GM19239 (cell line): ENCODE measurements at regions not wholly inside any gene's neighbourhood (a gene's known extent, or its start where the extent isn't known, plus 50 kb on each side); places are given as distances from the start of the nearest gene placed in this dataset.
A peak's percentile ranks its signal among the peaks of the same experiment; 100 is the strongest.
"Not testable (repeated sequence)": the region's sequence is repeated elsewhere in the genome, so short reads cannot be mapped to it uniquely, and the experiment has no call there.

Experiments used
- DNase-seq: peaks from one replicate; pipeline ENCODE4 v3.0.0; 2011; ENCODE audit warnings: low spot score; ENCODE audit not compliant: insufficient read length
- FAIRE-seq: peaks from 2 replicates; lab custom pipeline; 2011; peaks lifted over from hg19 to GRCh38; lab: Jason Lieb, UNC

DNA sequence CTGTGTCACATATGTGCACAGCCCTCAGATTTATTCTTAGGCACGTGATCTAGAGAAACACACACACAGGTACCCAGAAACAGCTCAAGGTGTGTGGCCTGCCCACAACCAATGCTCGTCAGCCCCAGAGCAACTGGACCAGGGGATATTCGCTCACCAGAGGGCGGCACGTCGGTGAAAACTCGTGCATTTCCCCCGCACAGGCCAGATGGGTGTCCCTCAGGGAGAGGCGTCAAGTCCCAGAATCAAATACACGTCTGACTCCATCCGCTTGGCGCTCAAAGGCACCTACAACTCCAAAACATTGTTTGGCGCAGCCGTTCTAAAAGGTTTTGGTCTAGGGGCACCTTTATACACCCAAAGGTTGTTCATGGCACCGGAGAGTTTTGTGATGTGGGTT, 429.0 kb downstream of the BRD1 start:
- no peak for FAIRE-seq
- DNase-seq, result no peak

DNA sequence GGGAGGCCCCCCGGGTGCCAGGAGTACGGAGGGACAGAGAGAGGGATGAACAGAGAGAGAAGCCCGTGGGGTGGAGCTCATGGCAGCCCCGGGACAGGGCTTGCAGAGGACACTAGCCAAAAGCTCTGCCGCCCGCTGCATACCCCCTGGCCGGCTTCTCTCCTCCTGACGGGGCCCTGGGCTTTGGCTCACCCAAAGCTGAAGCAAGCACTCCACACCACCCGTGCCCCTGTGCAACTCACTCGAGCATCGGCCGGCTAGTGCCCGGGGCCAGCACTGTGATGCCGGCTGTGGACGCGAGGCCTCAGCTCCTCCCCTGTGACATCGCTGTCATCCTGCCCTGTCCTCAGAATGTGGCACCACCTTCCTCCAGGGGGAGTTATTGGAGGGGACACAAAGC, 429.6 kb downstream of the BRD1 start:
- DNase-seq, result no peak
- FAIRE-seq, result no peak

DNA sequence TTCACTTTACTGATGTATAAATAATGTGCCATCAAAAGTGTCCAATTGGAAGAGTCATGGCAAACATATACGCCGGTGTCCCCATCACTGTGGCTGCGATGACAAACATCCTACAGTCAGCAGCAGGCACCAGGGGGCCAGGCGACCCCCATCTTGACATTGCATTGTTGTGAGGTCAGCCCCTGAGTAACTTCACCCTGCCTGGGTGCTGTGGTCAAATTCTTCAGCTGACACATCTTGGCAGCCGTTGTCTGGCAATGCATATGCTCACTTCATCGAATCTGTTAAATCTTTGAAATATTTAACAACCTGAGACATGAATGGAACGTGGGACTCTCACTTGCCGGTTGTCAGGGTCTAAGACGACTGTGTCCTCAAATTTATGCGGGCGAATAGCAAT, 430.9 kb downstream of the BRD1 start:
- DNase-seq (no peak), FAIRE-seq (no peak)

DNA sequence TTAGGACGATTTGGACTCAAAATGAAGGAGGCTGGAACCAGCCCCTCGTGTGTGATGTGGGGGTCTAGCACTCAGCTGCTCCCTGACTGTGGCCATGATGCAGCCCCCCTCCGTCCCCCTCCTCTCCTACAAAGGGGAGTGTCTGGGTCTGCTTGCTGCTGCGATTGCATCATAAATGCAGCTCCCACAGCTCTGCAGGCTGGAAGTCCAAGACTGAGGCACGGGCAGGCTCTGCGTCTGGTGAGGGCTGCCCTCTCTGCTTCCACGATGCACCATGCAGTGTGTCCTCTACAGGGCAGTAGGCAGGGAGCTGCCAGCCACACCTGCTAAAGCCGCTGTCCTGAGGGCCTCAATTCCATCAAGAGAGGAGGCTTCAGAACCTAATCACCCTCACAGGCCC, 432.1 kb downstream of the BRD1 start:
- FAIRE-seq, result no peak
- DNase-seq, result no peak

DNA sequence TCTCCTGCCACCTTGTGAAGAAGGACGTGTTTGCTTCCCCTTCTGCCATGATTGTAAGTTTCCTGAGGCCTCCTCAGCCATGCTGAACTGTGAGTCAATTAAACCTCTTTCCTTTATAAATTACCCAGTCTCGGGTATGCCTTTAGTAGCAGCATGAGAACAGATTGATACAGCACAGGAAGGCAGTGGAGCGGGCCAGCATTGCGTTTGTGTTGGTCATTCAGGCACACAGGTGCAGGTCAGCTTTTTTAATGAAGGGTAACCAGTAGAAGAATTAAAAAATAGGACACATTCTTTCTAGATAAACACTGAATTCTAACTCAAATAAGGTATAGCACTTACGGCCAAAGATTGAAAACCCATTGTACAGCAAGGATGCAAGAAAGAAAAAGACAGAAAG, 432.6 kb downstream of the BRD1 start:
- not testable (repeated sequence) for FAIRE-seq, DNase-seq

DNA sequence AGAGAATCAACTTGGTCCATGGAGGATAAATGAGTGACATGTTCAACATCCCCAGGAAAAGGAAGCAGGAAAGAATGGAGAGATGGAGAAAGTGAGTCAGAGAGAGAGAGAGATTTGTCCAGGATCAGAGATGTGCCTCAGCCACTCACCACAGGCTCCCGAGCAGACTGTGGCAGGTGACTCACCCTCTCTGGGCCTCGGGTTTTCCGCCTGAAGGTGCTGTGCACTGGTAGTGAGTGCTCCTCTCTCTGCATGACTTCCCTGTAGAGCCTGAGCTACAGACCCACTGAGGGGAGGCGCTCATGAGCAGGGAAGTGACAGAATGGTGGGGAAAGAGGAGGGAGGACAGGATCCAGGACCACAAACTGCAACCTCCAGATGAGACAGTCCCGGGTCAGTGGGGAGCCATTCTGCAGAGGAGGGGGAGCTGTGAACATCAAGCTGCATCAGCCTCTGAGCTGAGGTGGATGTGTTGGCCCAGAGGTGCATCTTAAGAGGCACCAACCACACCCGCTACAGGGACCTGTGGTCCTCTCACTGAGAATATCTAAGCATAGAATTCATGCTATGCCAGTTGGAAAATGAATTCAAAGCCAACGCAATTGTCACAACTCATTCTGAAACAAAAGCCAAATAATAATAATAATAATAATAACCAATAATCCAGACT, 433.4 kb downstream of the BRD1 start:
- no peak for DNase-seq
- no peak for FAIRE-seq

DNA sequence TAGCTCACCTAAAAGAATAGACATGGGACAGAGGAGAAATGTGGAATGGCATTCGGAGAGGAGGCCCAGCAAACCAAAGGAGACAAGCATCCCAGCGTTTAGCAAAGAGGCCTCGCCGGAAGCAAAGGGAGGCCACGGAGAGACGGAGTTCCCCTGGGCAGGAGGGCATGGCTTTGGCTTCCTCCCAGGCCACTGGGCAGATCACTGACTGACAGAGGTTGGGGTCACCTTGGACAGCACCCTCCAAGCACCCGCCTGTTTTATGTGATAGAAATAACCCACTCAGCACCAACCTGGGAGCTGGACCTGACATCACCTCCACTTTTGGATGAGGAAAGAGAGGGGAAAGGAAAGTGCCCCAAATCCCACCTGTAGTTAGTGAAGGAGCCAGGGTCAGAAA, 434.1 kb downstream of the BRD1 start:
- DNase-seq (no peak), FAIRE-seq (no peak)

DNA sequence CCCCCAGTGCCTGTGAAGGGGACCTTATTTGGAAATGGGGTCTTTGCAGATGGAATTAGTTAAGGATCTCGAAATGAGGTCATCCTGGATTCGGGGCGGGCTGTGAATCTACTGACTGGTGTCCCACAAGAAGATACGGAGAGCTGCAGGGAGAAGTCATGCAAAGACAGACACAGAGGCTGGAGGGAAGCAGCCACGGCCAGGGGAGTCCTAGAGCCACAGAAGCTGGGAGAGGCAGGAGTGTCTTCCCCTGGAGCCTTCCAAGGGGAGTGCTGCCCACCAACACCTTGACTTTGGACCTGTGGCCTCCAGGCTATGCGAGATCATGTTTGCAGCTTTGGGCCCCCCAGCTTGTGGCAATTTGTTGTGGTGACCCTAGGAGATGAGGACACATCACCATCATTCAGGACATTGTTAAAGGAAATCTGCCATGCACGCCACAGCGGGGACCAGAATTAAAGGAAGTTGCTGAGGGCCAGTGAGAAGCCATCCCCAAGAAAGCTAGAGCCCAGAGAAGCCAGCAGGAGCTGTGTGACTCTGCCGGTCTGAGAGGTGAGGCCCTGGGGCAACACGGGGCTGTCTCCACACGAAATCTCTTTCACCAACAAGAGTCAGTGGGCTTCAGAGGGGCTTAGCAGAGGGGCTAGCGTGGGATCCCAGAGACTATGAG, 434.7 kb downstream of the BRD1 start:
- FAIRE-seq (no peak), DNase-seq (no peak)

DNA sequence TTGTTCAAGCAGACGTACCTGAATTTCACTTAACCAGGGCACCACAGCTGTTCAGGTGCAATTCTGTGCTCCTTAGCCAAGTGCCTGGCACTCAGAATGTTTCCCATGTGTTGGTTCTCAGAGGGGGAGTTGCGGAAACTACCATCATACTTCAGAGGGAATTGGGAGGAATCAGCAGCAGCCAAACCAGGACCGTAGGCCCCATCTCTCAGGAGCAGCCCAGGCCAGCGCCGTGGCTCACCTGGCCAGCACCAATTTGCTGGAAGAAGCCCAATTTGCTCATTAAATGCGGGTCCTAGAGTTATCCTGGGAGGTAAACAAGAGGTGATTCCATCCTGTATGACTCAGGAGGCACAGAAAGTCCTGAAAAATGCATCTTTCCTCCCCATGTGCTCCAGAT, 435.4 kb downstream of the BRD1 start:
- FAIRE-seq (no peak), DNase-seq (no peak)

DNA sequence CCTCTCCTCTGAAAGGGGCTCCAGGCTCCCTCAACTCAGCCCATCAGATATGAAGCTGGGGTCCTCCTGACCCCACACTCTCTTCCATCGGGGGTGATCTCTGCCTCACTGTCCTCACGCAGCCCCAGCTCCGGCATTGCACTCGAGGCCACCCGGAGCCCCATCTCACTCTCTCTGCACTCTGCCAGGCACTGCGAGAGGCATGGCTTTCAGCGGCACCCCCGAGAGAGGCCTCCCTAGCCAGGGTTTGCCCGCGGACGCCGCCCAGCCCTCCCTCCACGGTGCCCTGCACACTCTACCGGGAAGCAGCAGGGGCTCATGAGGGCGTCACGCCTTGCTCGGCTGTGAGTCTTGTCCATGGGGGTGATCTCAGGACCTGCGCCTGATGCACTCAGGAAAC, 436.2 kb downstream of the BRD1 start:
- DNase-seq (no peak), FAIRE-seq (no peak)

DNA sequence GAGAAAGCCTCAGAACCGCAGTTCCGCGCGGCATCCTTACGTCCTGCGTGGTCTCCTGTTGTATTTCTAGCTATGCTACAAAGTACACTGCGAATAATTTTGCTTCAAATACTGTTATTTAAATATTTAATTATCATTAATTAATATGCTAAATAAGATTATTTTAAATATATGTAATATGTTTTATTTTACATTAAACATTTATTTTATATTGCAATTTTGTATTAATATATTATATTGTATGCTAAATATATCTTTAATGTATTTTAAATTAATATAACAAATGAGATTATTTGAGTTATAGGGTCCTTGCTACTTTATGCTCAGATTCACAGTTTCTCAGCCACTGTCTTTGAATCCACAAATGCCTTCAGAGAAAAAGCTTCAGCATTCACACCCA, 436.7 kb downstream of the BRD1 start:
- DNase-seq (no peak), FAIRE-seq (no peak)

DNA sequence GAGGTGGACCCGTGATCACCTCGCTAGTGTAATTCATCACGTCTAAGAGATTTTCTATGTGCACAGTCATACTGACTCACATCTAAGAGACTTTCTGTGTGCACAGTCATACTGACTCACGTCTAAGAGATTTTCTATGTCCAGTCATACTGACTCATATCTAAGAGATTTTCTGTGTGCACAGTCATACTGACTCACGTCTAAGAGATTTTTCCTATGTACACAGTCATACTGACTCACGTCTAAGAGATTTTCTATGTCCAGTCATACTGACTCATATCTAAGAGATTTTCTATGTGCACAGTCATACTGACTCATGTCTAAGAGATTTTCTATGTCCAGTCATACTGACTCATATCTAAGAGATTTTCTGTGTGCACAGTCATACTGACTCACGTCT, 443.8 kb downstream of the BRD1 start:
- not testable (repeated sequence) for DNase-seq

DNA sequence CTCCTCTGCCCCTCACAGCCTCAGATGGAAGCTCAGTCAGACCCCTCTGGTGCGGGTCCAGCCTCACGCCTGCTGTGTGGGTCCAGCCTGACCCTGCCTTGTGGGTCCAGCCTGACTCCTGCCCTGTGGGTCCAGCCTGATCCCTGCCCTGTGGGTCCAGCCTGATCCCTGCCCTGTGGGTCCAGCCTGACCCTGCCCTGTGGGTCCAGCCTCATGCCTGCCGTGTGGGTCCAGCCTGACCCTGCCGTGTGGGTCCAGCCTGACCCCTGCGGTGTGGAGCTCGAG, 445.3 kb downstream of the BRD1 start:
- DNase-seq (no peak), FAIRE-seq (no peak)

More for the DNA sequence above, 443.8 kb downstream of the BRD1 start:
- FAIRE-seq, result not testable (repeated sequence)

DNA sequence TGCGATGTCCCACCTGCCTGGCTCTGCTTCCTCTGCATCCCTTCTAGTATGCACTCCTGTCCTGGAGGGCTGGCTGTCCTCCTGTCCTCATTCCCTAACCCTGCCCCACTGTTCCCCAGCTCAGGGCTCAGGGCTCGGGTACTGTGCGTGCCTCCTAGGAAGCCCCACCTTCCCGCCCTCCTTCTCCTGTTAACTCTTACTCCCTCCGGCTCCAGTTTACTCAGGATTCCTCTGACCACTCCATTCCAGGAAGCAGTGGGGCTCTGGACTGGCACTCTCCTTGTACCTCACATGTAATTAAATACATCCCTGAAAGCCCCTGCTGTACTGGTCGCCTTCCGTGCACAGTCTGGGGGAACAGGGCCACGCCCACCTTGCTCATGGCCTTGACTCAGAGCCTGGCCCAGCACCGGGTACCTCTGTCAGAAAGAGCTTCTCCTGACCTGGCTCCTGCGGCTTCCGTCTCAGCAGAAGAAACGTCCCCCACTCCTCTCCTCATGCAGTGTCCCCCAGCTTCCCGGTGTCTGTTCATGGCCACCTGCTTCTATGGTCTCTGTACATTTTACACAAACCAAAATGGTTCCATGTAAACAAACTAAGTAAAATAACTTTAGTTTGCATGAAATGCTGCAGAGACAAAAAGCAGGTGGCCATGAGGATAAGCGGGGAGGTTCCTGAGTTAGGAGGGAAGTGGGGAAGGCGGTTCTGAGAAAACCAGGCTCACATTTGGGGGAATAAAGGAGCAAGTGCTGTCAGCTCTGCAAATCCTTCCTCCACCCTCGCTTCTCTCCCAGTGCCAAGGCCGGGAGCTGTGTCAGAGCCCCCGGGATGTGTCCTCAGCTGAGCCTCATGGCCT, 445.9 kb downstream of the BRD1 start:
- DNase-seq (no peak), FAIRE-seq (no peak)

DNA sequence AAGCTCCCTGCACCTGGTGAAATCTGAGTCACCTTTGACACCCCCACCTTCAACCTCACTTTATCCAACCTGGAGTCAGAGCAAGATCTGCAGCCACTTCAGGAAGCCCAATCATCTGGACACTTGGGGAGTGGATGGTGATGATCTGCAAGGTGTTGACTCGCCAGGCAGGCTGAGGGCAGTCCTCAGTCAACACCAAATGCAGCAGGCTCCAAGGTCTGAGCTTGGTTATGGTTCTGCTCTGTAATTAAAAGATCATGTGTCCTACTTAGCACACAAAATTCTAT, 446.9 kb downstream of the BRD1 start:
- no peak for FAIRE-seq
- no peak for DNase-seq

DNA sequence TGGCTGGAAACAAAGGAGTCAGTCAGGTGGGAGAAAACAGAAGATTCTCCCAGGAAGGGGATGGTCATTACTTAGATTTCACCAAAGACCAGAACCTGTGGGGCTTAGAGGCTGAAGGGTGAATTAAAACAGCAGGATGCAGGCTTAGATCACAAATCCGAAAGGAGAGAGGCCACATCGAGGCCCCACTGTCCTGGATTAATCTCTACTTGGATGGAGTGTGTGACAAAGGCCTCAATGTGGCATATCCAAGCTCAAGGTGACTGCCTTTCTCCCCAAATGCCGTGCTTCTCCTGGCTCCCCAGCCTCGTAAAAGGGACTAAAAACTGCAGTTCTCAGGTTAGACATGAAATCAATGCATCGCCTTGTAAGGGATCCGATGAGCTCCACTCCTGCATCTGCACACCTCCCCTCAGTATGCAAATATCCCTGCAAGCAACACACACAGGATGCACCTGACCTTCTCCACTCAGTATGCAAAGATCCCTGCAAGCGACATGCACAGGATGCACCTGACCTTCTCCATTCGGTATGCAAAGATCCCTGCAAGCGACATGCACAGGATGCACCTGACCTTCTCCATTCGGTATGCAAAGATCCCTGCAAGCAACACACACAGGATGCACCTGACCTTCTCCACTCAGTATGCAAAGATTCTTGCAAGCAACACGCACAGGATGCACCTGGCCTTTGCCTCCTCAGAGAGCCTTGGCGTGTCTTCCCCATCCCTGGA, 447.4 kb downstream of the BRD1 start:
- FAIRE-seq (peak; percentile 56), DNase-seq (no peak)

DNA sequence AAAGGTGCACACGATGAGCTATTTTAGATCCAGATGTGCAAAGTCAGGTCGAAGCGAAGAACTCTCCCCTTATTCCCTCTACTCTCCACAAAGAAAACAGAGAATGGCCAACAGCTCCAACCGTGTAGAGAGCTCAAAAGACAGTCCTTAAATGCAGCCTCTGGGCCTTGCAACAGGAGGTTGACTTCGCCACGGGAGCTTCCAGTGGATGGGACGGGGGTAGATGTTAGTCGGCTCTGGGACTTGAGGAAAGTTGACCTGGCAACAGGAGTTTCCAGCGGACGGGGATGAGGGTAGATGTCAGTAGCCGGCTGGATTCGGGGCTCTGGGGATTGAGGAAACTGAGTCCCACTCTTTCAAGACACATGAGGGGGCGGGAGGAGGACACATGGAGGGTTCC, 450.4 kb downstream of the BRD1 start:
- no peak for FAIRE-seq
- DNase-seq, result no peak

DNA sequence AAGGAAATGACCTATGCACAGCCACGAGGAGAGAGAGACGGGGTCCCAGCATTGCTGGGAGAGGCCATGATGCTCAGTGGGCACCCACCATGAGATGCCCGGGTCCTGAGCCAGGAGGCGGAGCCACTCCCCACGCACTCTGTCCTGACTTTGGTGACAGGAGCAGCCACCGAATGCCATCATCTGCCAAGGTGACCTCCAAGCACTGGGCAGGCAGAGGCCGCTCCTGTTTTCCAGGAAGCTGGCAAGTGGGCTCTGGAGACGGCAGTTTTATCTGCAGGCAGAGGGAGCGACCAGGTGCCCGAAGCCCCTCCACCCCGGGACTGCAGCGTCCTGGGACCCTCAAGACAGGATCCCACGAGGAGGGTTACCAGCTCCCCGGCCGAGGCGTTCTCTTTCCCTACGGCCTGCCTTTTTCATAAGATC, 453.9 kb downstream of the BRD1 start:
- DNase-seq (no peak), FAIRE-seq (no peak)

DNA sequence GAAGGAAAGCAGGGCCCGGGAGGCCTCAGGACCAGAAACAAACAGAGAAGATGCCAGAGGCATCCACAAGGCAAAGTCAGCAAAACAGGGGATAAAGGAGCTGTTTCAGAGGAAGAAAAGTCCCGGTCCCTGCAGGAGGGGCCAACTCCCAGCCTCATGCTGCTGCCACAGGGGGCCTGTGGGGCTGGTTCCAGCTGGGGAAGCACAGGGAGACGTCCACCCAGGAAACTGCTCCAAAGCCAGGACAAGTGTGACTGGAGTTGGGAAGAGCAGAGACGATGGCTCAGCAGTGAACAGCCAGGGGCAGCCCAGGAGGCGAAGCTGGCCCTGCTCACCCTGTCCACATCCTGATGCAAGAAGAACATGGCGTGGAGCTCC, 454.4 kb downstream of the BRD1 start:
- no peak for DNase-seq
- FAIRE-seq, result no peak

DNA sequence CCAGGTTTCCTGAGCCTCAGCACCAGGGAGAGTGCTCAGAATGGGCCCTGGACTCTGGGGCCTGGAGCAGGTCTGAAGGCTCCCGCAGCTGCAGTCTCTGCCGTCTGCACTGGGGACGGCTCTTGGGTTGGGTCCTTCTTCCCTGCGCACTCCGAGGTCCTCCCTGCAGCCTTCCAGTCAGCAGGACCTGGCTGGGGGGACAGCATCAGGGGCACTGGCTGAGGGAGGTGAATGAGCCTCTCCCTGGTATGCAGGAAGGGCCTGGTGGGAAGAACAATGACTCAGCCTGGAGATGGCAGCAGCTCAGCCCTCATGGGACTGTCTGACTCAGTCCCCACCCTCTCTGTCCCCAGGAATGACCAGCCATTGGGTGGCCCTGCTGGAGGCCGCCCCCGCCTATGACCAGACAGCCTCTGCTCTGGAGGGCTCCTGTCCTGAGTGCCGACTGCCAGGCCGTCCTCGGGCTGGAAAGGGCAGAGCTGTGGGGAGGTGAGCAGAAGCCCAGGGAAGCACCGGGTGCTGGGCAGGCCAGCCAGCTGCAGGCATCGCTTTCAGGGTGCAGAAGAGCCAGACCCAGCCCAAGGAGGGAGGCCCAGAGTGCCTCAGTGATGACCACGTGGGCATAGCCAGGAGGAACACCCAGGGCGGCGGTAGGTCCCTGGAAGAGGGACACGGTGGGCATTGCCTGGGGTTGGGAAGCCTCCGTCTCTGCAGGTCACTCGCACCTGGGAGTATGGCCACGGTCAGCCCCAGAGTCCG, 455.0 kb downstream of the BRD1 start:
- DNase-seq (no peak), FAIRE-seq (no peak)
